ENCODE measurements at regions not wholly inside any gene's neighbourhood (a gene's known extent, or its start where the extent isn't known, plus 50 kb on each side); places are given as distances from the start of the nearest gene placed in this dataset.

GRCh38 chr15:38002883-38003477, 68.5 kb downstream of the TMCO5A start:
- no peak overlapping the region for H2AFZ ChIP-seq (ENCODE audit: low read length)
- H3K79me2 ChIP-seq (ENCODE audit: low read length), result no peaks in the 10 kb centered on the region
- peak; percentile 95 for ATAC-seq
- H3F3A ChIP-seq (ENCODE audit: low read length, unreplicated experiment), result no peaks in the 10 kb centered on the region
- CTCF ChIA-PET, result interaction anchor here (0.5 to 0.6 kb wide), 3 partner anchors 231 to 385 kb away, joined by 3 to 4 read pairs (median 3); no protein-coding TSS in a partner anchor
- H3K9me2 ChIP-seq (replicated peaks; ENCODE audit: low read length), result no peaks in the 10 kb centered on the region
- H3K27ac ChIP-seq (ENCODE audit: low read length), result no peak overlapping the region
- no peaks in the 10 kb centered on the region for H3K36me3 ChIP-seq (ENCODE audit: low read depth, low read length)
- no peak overlapping the region for H3K9ac ChIP-seq (ENCODE audit: low read length)
- POLR2A ChIA-PET (ENCODE audit: unreplicated experiment), result interaction anchor here (0.6 kb wide), 1 partner anchor 680 kb away, joined by 5 read pairs; no protein-coding TSS in a partner anchor
- H3K4me2 ChIP-seq (ENCODE audit: low read length), result no peak overlapping the region
- DNase-seq, result peak; percentile 80
- no peaks in the 10 kb centered on the region for H3K9me3 ChIP-seq (ENCODE audit: low read length)
- H3K4me1 ChIP-seq (ENCODE audit: insufficient read depth, low read length), result 0 out of 2 replicates have a peak, but pooled peaks cover 4% of the 10 kb centered on the region
- intact Hi-C loops (cut with micrococcal nuclease), result loop anchor here (1.0 to 2.0 kb wide), 4 partner anchors 126 to 387 kb away; no protein-coding TSS in a partner anchor
- H3K27me3 ChIP-seq (ENCODE audit: low read length), result no peaks in the 10 kb centered on the region
- no peaks in the 10 kb centered on the region for H4K20me1 ChIP-seq (ENCODE audit: low read length)
- BruUV-seq (replicated peaks), result no TSS peak
- TF ChIP-seq EZH2 (IDR thresholded peaks at IDR 0.05; ENCODE audit: low read length, unreplicated experiment) (no peak), CTCF (conservative IDR thresholded peaks at IDR 0.05; ENCODE audit: low read depth, low read length) (peak; percentile 91), EZH2phosphoT487 (IDR thresholded peaks at IDR 0.05; ENCODE audit: borderline replicate concordance, low read length) (no peak)
- no peak overlapping the region for H3K4me3 ChIP-seq (ENCODE audit: low read length)

- Histone ChIP-seq H3K9me2 (replicated peaks; ENCODE audit: low read length) (no peaks in the 10 kb centered on the region), H3K4me2 (ENCODE audit: low read length) (no peak overlapping the region), H3K27me3 (ENCODE audit: low read length) (no peaks in the 10 kb centered on the region), H3K4me1 (ENCODE audit: insufficient read depth, low read length) (0 out of 2 replicates have a peak, but pooled peaks cover 4% of the 10 kb centered on the region), H3K4me3 (ENCODE audit: low read length) (no peak overlapping the region), H3K36me3 (ENCODE audit: low read depth, low read length) (no peaks in the 10 kb centered on the region), H2AFZ (ENCODE audit: low read length) (no peak overlapping the region), H4K20me1 (ENCODE audit: low read length) (no peaks in the 10 kb centered on the region), H3K27ac (ENCODE audit: low read length) (no peak overlapping the region), H3K9me3 (ENCODE audit: low read length) (no peaks in the 10 kb centered on the region), H3F3A (ENCODE audit: low read length, unreplicated experiment) (no peaks in the 10 kb centered on the region), H3K79me2 (ENCODE audit: low read length) (no peaks in the 10 kb centered on the region), H3K9ac (ENCODE audit: low read length) (no peak overlapping the region)
- intact Hi-C loops (cut with micrococcal nuclease), result no loop called here
- no peak for TF ChIP-seq EZH2phosphoT487 (IDR thresholded peaks at IDR 0.05; ENCODE audit: borderline replicate concordance, low read length)
- no peak for TF ChIP-seq CTCF (conservative IDR thresholded peaks at IDR 0.05; ENCODE audit: low read depth, low read length)
- TF ChIP-seq EZH2 (IDR thresholded peaks at IDR 0.05; ENCODE audit: low read length, unreplicated experiment), result no peak
- CTCF ChIA-PET, result interaction anchor here (1.0 kb wide), 1 partner anchor 9 kb away, joined by 6 read pairs; no protein-coding TSS in a partner anchor
- DNase-seq (no peak), ATAC-seq (no peak)
- BruUV-seq (replicated peaks), result no TSS peak
- POLR2A ChIA-PET (ENCODE audit: unreplicated experiment), result interaction anchor here (0.8 kb wide), 1 partner anchor 61 kb away, joined by 19 read pairs; no protein-coding TSS in a partner anchor
Observed at GRCh38 chr15:38004218-38004861, 69.9 kb downstream of the TMCO5A start.
